ENCODE measurements at regions not wholly inside any gene's neighbourhood (a gene's known extent, or its start where the extent isn't known, plus 50 kb on each side); places are given as distances from the start of the nearest gene placed in this dataset.

GRCh38 chr12:91441993-91442952 is 259.7 kb upstream of the DCN start:
- no peaks in the 10 kb centered on the region for H3K36me3 Mint-ChIP-seq
- Histone ChIP-seq H3K27me3 (ENCODE audit: insufficient read depth, low read length, poor library complexity, severe bottlenecking) (no peaks in the 10 kb centered on the region), H3K9me3 (ENCODE audit: low read length) (no peaks in the 10 kb centered on the region), H3K36me3 (ENCODE audit: insufficient read depth, low read length) (no peaks in the 10 kb centered on the region), H3K4me3 (ENCODE audit: low read length) (no peak overlapping the region), H3K27ac (ENCODE audit: low read depth, low read length) (no peak overlapping the region), H3K4me1 (ENCODE audit: insufficient read depth, low read length) (no peaks in the 10 kb centered on the region)
- H3K9me3 Mint-ChIP-seq = no peaks in the 10 kb centered on the region
- H3K27me3 Mint-ChIP-seq = peaks cover 2 to 13% of the 10 kb centered on the region in 2 donors
- DNase-seq = no peak
- ChIA-PET POLR2A (no interaction called here), CTCF (interaction anchor here (1.0 kb wide), 1 partner anchor 8 kb away, joined by 3 read pairs; no protein-coding TSS in a partner anchor)
- no peak overlapping the region for H3K27ac Mint-ChIP-seq
- H3K4me1 Mint-ChIP-seq = peaks cover 2 to 6% (median 6%) of the 10 kb centered on the region in 3 donors
- H3K4me3 Mint-ChIP-seq = no peak overlapping the region

GRCh38 chr12:91441246-91441645 is 258.6 kb upstream of the DCN start:
- Mint-ChIP-seq H3K27ac (no peak overlapping the region), H3K9me3 (no peaks in the 10 kb centered on the region), H3K36me3 (no peaks in the 10 kb centered on the region), H3K4me3 (no peak overlapping the region), H3K27me3 (peaks cover 2 to 11% of the 10 kb centered on the region in 2 donors), H3K4me1 (peaks cover 2 to 6% (median 6%) of the 10 kb centered on the region in 3 donors)
- Histone ChIP-seq H3K4me3 (ENCODE audit: low read length) (no peak overlapping the region), H3K9me3 (ENCODE audit: low read length) (no peaks in the 10 kb centered on the region), H3K4me1 (ENCODE audit: insufficient read depth, low read length) (no peaks in the 10 kb centered on the region), H3K36me3 (ENCODE audit: insufficient read depth, low read length) (no peaks in the 10 kb centered on the region), H3K27ac (ENCODE audit: low read depth, low read length) (no peak overlapping the region), H3K27me3 (ENCODE audit: insufficient read depth, low read length, poor library complexity, severe bottlenecking) (no peaks in the 10 kb centered on the region)
- no peak for DNase-seq
- ChIA-PET POLR2A (no interaction called here), CTCF (no interaction called here)

- no peak overlapping the region for H3K4me3 ChIP-seq (ENCODE audit: low read length)
- H3K27ac Mint-ChIP-seq = no peak overlapping the region
- H3K27me3 ChIP-seq (ENCODE audit: insufficient read depth, low read length, poor library complexity, severe bottlenecking) = no peaks in the 10 kb centered on the region
- no peaks in the 10 kb centered on the region for H3K36me3 Mint-ChIP-seq
- H3K36me3 ChIP-seq (ENCODE audit: insufficient read depth, low read length) = no peaks in the 10 kb centered on the region
- H3K4me1 ChIP-seq (ENCODE audit: insufficient read depth, low read length) = no peaks in the 10 kb centered on the region
- no peak overlapping the region for H3K4me3 Mint-ChIP-seq
- ChIA-PET POLR2A (no interaction called here), CTCF (interaction anchor here (1.5 kb wide), 1 partner anchor 9 kb away, joined by 3 read pairs; no protein-coding TSS in a partner anchor)
- no peak overlapping the region for H3K27ac ChIP-seq (ENCODE audit: low read depth, low read length)
- H3K9me3 Mint-ChIP-seq = no peaks in the 10 kb centered on the region
- H3K27me3 Mint-ChIP-seq = peaks cover 0 to 14% of the 10 kb centered on the region in 2 donors
- peaks cover 2 to 6% (median 6%) of the 10 kb centered on the region in 3 donors for H3K4me1 Mint-ChIP-seq
- H3K9me3 ChIP-seq (ENCODE audit: low read length) = no peaks in the 10 kb centered on the region
- no peak for DNase-seq
Observed at GRCh38 chr12:91434081-91434480, 251.5 kb upstream of the DCN start.

- Histone ChIP-seq H3K4me1 (ENCODE audit: insufficient read depth, low read length) (no peaks in the 10 kb centered on the region), H3K4me3 (ENCODE audit: low read length) (no peak overlapping the region), H3K27ac (ENCODE audit: low read depth, low read length) (no peak overlapping the region), H3K36me3 (ENCODE audit: insufficient read depth, low read length) (no peaks in the 10 kb centered on the region), H3K27me3 (ENCODE audit: insufficient read depth, low read length, poor library complexity, severe bottlenecking) (no peaks in the 10 kb centered on the region), H3K9me3 (ENCODE audit: low read length) (no peaks in the 10 kb centered on the region)
- Mint-ChIP-seq H3K27ac (no peak overlapping the region), H3K9me3 (no peaks in the 10 kb centered on the region), H3K36me3 (no peaks in the 10 kb centered on the region), H3K27me3 (peaks cover 0 to 14% of the 10 kb centered on the region in 2 donors), H3K4me3 (no peak overlapping the region), H3K4me1 (peaks cover 0 to under 1% (median 0%) of the 10 kb centered on the region in 3 donors)
- DNase-seq = no peak
- CTCF ChIA-PET = no interaction called here
- POLR2A ChIA-PET = no interaction called here
Observed at GRCh38 chr12:91432755-91433154, 250.1 kb upstream of the DCN start.

- H3K27me3 Mint-ChIP-seq = peaks cover 0 to 17% of the 10 kb centered on the region in 2 donors
- H3K9me3 Mint-ChIP-seq = no peaks in the 10 kb centered on the region
- Histone ChIP-seq H3K9me3 (ENCODE audit: low read length) (no peaks in the 10 kb centered on the region), H3K4me3 (ENCODE audit: low read length) (no peak overlapping the region), H3K36me3 (ENCODE audit: insufficient read depth, low read length) (no peaks in the 10 kb centered on the region), H3K4me1 (ENCODE audit: insufficient read depth, low read length) (no peaks in the 10 kb centered on the region), H3K27ac (ENCODE audit: low read depth, low read length) (no peak overlapping the region), H3K27me3 (ENCODE audit: insufficient read depth, low read length, poor library complexity, severe bottlenecking) (no peaks in the 10 kb centered on the region)
- CTCF ChIA-PET = no interaction called here
- no peak overlapping the region for H3K4me3 Mint-ChIP-seq
- DNase-seq = no peak
- H3K4me1 Mint-ChIP-seq = no peaks in the 10 kb centered on the region
- POLR2A ChIA-PET = no interaction called here
- H3K27ac Mint-ChIP-seq = no peak overlapping the region
- no peaks in the 10 kb centered on the region for H3K36me3 Mint-ChIP-seq
Observed at GRCh38 chr12:91432089-91432488, 249.5 kb upstream of the DCN start.

GRCh38 chr12:91424506-91424905 is 241.9 kb upstream of the DCN start:
- Histone ChIP-seq H3K4me3 (ENCODE audit: low read length) (no peak overlapping the region), H3K4me1 (ENCODE audit: insufficient read depth, low read length) (no peaks in the 10 kb centered on the region), H3K27me3 (ENCODE audit: insufficient read depth, low read length, poor library complexity, severe bottlenecking) (no peaks in the 10 kb centered on the region), H3K27ac (ENCODE audit: low read depth, low read length) (no peak overlapping the region), H3K36me3 (ENCODE audit: insufficient read depth, low read length) (no peaks in the 10 kb centered on the region), H3K9me3 (ENCODE audit: low read length) (no peaks in the 10 kb centered on the region)
- POLR2A ChIA-PET = no interaction called here
- H3K27me3 Mint-ChIP-seq = peaks cover 1 to 17% of the 10 kb centered on the region in 2 donors
- H3K9me3 Mint-ChIP-seq = no peaks in the 10 kb centered on the region
- H3K4me1 Mint-ChIP-seq = no peaks in the 10 kb centered on the region
- CTCF ChIA-PET = no interaction called here
- no peak for DNase-seq
- H3K27ac Mint-ChIP-seq = no peak overlapping the region
- H3K36me3 Mint-ChIP-seq = peaks cover 0 to 1% (median 0%) of the 10 kb centered on the region in 3 donors
- no peak overlapping the region for H3K4me3 Mint-ChIP-seq

GRCh38 chr12:91423693-91424050 is 241.1 kb upstream of the DCN start:
- H3K9me3 Mint-ChIP-seq = no peaks in the 10 kb centered on the region
- H3K4me1 Mint-ChIP-seq = no peaks in the 10 kb centered on the region
- ChIA-PET POLR2A (no interaction called here), CTCF (no interaction called here)
- H3K27ac Mint-ChIP-seq = no peak overlapping the region
- H3K27me3 ChIP-seq (ENCODE audit: insufficient read depth, low read length, poor library complexity, severe bottlenecking) = no peaks in the 10 kb centered on the region
- no peak overlapping the region for H3K4me3 Mint-ChIP-seq
- H3K27ac ChIP-seq (ENCODE audit: low read depth, low read length) = no peak overlapping the region
- no peaks in the 10 kb centered on the region for H3K4me1 ChIP-seq (ENCODE audit: insufficient read depth, low read length)
- no peaks in the 10 kb centered on the region for H3K9me3 ChIP-seq (ENCODE audit: low read length)
- H3K36me3 Mint-ChIP-seq = peaks cover 0 to 1% (median 0%) of the 10 kb centered on the region in 3 donors
- H3K4me3 ChIP-seq (ENCODE audit: low read length) = no peak overlapping the region
- DNase-seq = no peak
- H3K27me3 Mint-ChIP-seq = peaks cover 1 to 17% of the 10 kb centered on the region in 2 donors
- H3K36me3 ChIP-seq (ENCODE audit: insufficient read depth, low read length) = no peaks in the 10 kb centered on the region

DNA sequence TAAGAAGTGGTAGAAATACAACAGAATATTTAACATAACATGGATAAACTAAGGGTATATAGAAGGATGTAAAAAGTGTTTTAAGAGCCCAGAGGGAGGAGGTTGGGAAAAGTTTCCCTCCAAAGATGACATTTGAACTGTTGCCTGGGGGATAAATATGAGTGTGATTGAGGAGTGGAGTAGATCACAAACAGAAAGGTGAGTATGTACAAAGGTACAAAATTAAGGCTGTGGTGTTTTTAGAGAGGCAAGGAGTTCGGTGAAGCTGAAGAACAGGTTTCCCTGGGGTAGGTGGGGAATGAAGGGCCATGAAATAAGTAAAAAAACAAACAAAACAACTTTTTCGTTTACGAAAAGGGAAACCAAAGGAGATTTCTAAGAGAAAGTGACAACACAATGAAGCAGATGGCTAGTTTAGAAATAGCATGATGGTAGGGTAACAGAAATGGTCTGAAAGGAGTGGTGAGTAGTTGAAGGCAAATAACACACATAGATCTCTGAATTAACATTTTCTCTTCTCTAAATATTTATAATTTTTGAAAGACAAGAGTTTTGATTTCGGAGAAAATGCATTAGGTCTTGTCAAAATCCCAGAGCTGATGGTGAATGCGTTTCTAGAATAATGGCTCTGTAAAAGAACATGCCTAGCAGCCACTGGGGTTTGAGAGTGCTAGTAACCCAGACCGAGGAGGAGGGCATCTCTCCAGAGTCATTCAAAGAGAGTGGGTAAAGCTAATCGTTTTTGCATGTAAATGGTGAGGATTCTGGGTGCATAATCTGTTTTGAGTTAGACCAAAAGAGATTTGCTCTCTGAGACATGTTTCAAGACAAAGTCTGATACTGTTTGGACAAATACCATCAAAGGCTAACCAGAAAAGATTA is 240.4 kb upstream of the DCN start:
- Mint-ChIP-seq H3K27me3 (peaks cover 1 to 17% of the 10 kb centered on the region in 2 donors), H3K4me3 (no peak overlapping the region), H3K36me3 (peaks cover 0 to 1% (median 0%) of the 10 kb centered on the region in 3 donors), H3K4me1 (no peaks in the 10 kb centered on the region), H3K9me3 (no peaks in the 10 kb centered on the region), H3K27ac (no peak overlapping the region)
- Histone ChIP-seq H3K4me3 (ENCODE audit: low read length) (no peak overlapping the region), H3K4me1 (ENCODE audit: insufficient read depth, low read length) (no peaks in the 10 kb centered on the region), H3K36me3 (ENCODE audit: insufficient read depth, low read length) (no peaks in the 10 kb centered on the region), H3K27ac (ENCODE audit: low read depth, low read length) (no peak overlapping the region), H3K27me3 (ENCODE audit: insufficient read depth, low read length, poor library complexity, severe bottlenecking) (no peaks in the 10 kb centered on the region), H3K9me3 (ENCODE audit: low read length) (no peaks in the 10 kb centered on the region)
- DNase-seq = no peak
- CTCF ChIA-PET = no interaction called here
- POLR2A ChIA-PET = no interaction called here
